ENCODE measurements at regions not wholly inside any gene's neighbourhood (a gene's known extent, or its start where the extent isn't known, plus 50 kb on each side); places are given as distances from the start of the nearest gene placed in this dataset.

- no peak for DNase-seq (ENCODE audit: low read depth)
- H3K4me3 ChIP-seq (replicated peaks; ENCODE audit: low read depth, low read length): no peak overlapping the region
- no peak for TF ChIP-seq CTCF (IDR thresholded peaks at IDR 0.05; ENCODE audit: low read length, missing control alignments)
These were observed 65.9 kb upstream of the KLHL25 start for GRCh38 chr15:85860394-85861161.

- TF ChIP-seq CTCF (IDR thresholded peaks at IDR 0.05; ENCODE audit: low read length, missing control alignments): peak; percentile 71
- H3K4me3 ChIP-seq (replicated peaks; ENCODE audit: low read depth, low read length): no peak overlapping the region
- peak; percentile 65 for DNase-seq (ENCODE audit: low read depth)
These were observed 70.5 kb upstream of the KLHL25 start for GRCh38 chr15:85865070-85865684.

- H3K4me3 ChIP-seq (replicated peaks; ENCODE audit: low read depth, low read length): no peak overlapping the region
- no peak for DNase-seq (ENCODE audit: low read depth)
- TF ChIP-seq CTCF (IDR thresholded peaks at IDR 0.05; ENCODE audit: low read length, missing control alignments): no peak
These were observed 72.5 kb upstream of the KLHL25 start for GRCh38 chr15:85867250-85867649.

GRCh38 chr15:85869124-85869523, 74.4 kb upstream of the KLHL25 start:
- no peak for TF ChIP-seq CTCF (IDR thresholded peaks at IDR 0.05; ENCODE audit: low read length, missing control alignments)
- H3K4me3 ChIP-seq (replicated peaks; ENCODE audit: low read depth, low read length): no peak overlapping the region
- no peak for DNase-seq (ENCODE audit: low read depth)

- H3K4me3 ChIP-seq (replicated peaks; ENCODE audit: low read depth, low read length): no peak overlapping the region
These were observed 75.7 kb upstream of the KLHL25 start for GRCh38 chr15:85870216-85871014.

GRCh38 chr15:85871545-85871944, 76.8 kb upstream of the KLHL25 start:
- no peak overlapping the region for H3K4me3 ChIP-seq (replicated peaks; ENCODE audit: low read depth, low read length)
- TF ChIP-seq CTCF (IDR thresholded peaks at IDR 0.05; ENCODE audit: low read length, missing control alignments): no peak
- no peak for DNase-seq (ENCODE audit: low read depth)

More at GRCh38 chr15:85870216-85871014, 75.7 kb upstream of the KLHL25 start:
- no peak for DNase-seq (ENCODE audit: low read depth)
- no peak for TF ChIP-seq CTCF (IDR thresholded peaks at IDR 0.05; ENCODE audit: low read length, missing control alignments)

All from fibroblast of pulmonary artery (primary cell).